HG03060 (cell line): ENCODE measurements at regions not wholly inside any gene's neighbourhood (a gene's known extent, or its start where the extent isn't known, plus 50 kb on each side); places are given as distances from the start of the nearest gene placed in this dataset.

Experiments
- ATAC-seq: cut with Tn5 transposase; IDR thresholded peaks from one replicate; pipeline ENCODE4 v1.9.1; 2021; ENCODE audit warnings: low read depth, moderate number of reproducible peaks; ENCODE audit not compliant: unreplicated experiment

DNA sequence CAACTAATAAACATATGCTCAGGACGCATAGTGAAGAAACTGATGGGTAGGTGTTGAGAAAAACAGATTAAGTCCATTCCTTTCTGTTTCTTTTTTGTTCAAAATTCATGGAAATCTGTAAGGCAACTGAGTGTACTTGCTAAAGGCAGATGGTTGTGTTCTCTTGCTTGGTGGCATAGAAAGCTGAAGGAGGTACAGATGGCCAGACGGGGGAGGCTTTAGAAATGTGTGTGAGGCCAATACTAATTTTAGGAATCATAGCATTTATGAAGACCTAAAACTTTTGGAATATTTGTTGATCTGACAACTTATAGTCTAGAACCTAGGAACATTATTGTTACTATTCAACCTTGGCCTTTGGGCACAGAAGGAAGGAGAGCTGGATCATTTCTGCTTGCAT, 56.8 kb upstream of the EMCN start:
- no peak for ATAC-seq

DNA sequence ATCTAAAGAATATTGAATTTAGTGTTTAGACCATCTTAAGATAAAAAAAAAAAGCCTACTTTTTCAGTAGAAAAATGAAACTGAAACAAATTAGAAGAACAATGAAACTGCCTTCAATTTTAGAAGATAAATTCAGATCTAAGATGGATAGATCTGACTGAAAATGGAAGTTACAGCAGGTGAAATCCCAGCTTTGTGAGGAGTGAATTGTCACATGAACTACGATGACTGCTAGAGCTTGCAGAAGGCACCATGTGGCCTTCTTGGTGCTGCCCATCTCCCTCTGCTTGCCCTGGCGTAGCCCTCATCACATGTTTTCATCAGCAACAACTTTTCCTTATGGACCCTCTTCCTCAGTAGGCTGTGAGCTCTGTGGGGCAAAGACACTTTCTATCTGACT, 51.4 kb upstream of the EMCN start:
- no peak for ATAC-seq
